HG03342 (cell line): ENCODE measurements at regions not wholly inside any gene's neighbourhood (a gene's known extent, or its start where the extent isn't known, plus 50 kb on each side); places are given as distances from the start of the nearest gene placed in this dataset.

ENCODE experiments used
- ATAC-seq: cut with Tn5 transposase; IDR thresholded peaks from one replicate; pipeline ENCODE4 v1.9.1; 2021; ENCODE audit warnings: mild to moderate bottlenecking, moderate library complexity; ENCODE audit not compliant: unreplicated experiment

GRCh38 chr5:38207343-38207742 lies 51.0 kb upstream of the EGFLAM start:
- ATAC-seq = no peak

GRCh38 chr5:38202741-38203140 lies 55.6 kb upstream of the EGFLAM start:
- no peak for ATAC-seq

- no peak for ATAC-seq
Observed at GRCh38 chr5:38200872-38201557, 57.3 kb upstream of the EGFLAM start.

- ATAC-seq = no peak
Observed at GRCh38 chr5:38197118-38197517, 61.2 kb upstream of the EGFLAM start.

- ATAC-seq = no peak
Observed at GRCh38 chr5:38193015-38193581, 65.3 kb upstream of the EGFLAM start.

- no peak for ATAC-seq
Observed at GRCh38 chr5:38191693-38192092, 66.7 kb upstream of the EGFLAM start.

GRCh38 chr5:38190111-38190510 lies 68.2 kb upstream of the EGFLAM start:
- ATAC-seq = no peak

- no peak for ATAC-seq
Observed at GRCh38 chr5:38189081-38189504, 69.3 kb upstream of the EGFLAM start.

GRCh38 chr5:38188591-38188990 lies 69.8 kb upstream of the EGFLAM start:
- ATAC-seq = no peak

- no peak for ATAC-seq
Observed at GRCh38 chr5:38187532-38187931, 70.8 kb upstream of the EGFLAM start.

GRCh38 chr5:38184627-38185026 lies 73.7 kb upstream of the EGFLAM start:
- ATAC-seq = no peak

- no peak for ATAC-seq
Observed at GRCh38 chr5:38182991-38183390, 75.4 kb upstream of the EGFLAM start.

GRCh38 chr5:38168029-38168428 lies 90.3 kb upstream of the EGFLAM start:
- ATAC-seq = no peak

- ATAC-seq = no peak
Observed at GRCh38 chr5:38167562-38167996, 90.8 kb upstream of the EGFLAM start.

- ATAC-seq = no peak
Observed at GRCh38 chr5:38166832-38167231, 91.5 kb upstream of the EGFLAM start.

GRCh38 chr5:38165435-38165834 lies 92.9 kb upstream of the EGFLAM start:
- no peak for ATAC-seq

GRCh38 chr5:38164776-38165399 lies 93.5 kb upstream of the EGFLAM start:
- no peak for ATAC-seq

GRCh38 chr5:38163636-38164237 lies 94.6 kb upstream of the EGFLAM start:
- no peak for ATAC-seq

- ATAC-seq = no peak
Observed at GRCh38 chr5:38162625-38163024, 95.7 kb upstream of the EGFLAM start.

GRCh38 chr5:38157024-38157423 lies 101.3 kb upstream of the EGFLAM start:
- no peak for ATAC-seq

GRCh38 chr5:38154615-38155204 lies 103.6 kb upstream of the EGFLAM start:
- ATAC-seq = no peak

- ATAC-seq = no peak
Observed at GRCh38 chr5:38151878-38152277, 106.5 kb upstream of the EGFLAM start.
